ENCODE measurements at regions not wholly inside any gene's neighbourhood (a gene's known extent, or its start where the extent isn't known, plus 50 kb on each side); places are given as distances from the start of the nearest gene placed in this dataset.

DNA sequence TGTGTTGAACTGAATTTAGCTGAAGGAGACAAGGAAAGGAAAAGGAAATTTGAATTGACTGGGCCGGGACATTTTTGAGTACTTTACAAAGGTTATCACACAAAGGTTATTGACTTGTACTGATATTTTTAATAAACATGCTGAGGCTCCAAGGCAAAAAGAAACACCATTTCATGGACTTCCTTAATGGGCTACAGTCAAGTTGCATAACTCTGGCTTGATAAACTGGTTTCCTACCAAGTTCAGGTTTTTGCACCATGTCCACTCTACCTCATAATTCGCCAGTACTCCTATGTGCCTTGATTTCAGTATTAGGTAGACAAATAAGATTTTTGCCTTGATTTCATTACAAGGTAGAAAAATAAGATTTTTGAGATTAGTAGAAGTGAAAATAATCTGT is 65.8 kb upstream of the FUT9 start:
- DNase-seq (ENCODE audit: low read depth) = no peak
- TF ChIP-seq, protein P1, sequence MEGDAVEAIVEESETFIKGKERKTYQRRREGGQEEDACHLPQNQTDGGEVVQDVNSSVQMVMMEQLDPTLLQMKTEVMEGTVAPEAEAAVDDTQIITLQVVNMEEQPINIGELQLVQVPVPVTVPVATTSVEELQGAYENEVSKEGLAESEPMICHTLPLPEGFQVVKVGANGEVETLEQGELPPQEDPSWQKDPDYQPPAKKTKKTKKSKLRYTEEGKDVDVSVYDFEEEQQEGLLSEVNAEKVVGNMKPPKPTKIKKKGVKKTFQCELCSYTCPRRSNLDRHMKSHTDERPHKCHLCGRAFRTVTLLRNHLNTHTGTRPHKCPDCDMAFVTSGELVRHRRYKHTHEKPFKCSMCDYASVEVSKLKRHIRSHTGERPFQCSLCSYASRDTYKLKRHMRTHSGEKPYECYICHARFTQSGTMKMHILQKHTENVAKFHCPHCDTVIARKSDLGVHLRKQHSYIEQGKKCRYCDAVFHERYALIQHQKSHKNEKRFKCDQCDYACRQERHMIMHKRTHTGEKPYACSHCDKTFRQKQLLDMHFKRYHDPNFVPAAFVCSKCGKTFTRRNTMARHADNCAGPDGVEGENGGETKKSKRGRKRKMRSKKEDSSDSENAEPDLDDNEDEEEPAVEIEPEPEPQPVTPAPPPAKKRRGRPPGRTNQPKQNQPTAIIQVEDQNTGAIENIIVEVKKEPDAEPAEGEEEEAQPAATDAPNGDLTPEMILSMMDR (IDR thresholded peaks at IDR 0.05; ENCODE audit: insufficient read depth, low read length, poor library complexity, severe bottlenecking) = no peak
- H3K36me3 ChIP-seq (ENCODE audit: control insufficient read depth, insufficient read depth, low read length) = no peaks in the 10 kb centered on the region
- H3K27me3 ChIP-seq (ENCODE audit: control insufficient read depth, insufficient read depth, low read length) = no peaks in the 10 kb centered on the region
- H3K4me3 ChIP-seq (ENCODE audit: low read depth, low read length) = no peak overlapping the region

DNA sequence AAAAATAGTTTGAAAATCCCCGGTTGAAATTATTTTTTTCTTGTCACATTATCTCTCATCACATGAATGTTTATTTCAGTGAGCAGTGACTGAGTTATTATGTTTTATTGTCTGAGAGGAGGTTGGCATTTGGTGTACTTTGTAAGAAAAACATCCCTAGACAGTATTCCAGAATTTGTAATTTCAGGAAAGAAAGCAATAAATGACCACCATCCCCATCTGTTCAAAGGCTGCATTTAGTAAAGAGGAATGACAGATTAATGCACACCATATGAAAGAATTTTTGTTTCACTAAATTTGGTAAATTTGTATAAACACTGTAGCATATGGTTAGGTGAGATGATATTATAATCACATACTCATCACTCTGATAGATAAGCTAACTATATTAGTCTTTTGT is 57.1 kb upstream of the FUT9 start:
- no peak overlapping the region for H3K4me3 ChIP-seq (ENCODE audit: low read depth, low read length)
- no peaks in the 10 kb centered on the region for H3K36me3 ChIP-seq (ENCODE audit: control insufficient read depth, insufficient read depth, low read length)
- H3K27me3 ChIP-seq (ENCODE audit: control insufficient read depth, insufficient read depth, low read length) = no peaks in the 10 kb centered on the region
- DNase-seq (ENCODE audit: low read depth) = no peak
- TF ChIP-seq, protein P1 (IDR thresholded peaks at IDR 0.05; ENCODE audit: insufficient read depth, low read length, poor library complexity, severe bottlenecking) = no peak

DNA sequence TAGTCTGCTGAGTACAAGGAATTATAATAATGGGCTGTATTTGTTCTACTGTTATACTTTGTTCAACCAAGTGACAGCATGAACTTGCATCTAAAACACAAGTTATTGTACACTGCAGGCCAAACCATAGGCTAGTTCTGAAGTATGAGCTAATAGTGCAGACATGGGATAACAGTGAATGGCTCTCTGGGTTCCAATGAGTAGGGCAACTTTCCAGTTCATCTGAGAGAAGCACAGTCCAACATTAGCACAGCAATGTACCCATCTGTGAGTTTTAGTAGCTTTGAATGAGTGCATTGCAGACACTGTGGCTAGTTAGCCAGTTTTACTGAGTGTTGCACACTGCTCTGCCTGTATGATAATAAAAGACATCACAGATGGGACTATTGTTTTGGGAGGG is 56.5 kb upstream of the FUT9 start:
- Histone ChIP-seq H3K36me3 (ENCODE audit: control insufficient read depth, insufficient read depth, low read length) (no peaks in the 10 kb centered on the region), H3K27me3 (ENCODE audit: control insufficient read depth, insufficient read depth, low read length) (no peaks in the 10 kb centered on the region), H3K4me3 (ENCODE audit: low read depth, low read length) (no peak overlapping the region)
- no peak for DNase-seq (ENCODE audit: low read depth)
- TF ChIP-seq, protein P1 (IDR thresholded peaks at IDR 0.05; ENCODE audit: insufficient read depth, low read length, poor library complexity, severe bottlenecking) = no peak

All from kidney epithelial cell (primary cell).